GM21786 (cell line): ENCODE measurements at regions not wholly inside any gene's neighbourhood (a gene's known extent, or its start where the extent isn't known, plus 50 kb on each side); places are given as distances from the start of the nearest gene placed in this dataset.
A peak's percentile ranks its signal among the peaks of the same experiment; 100 is the strongest.

Experiments
- ATAC-seq: cut with Tn5 transposase; IDR thresholded peaks from one replicate; pipeline ENCODE4 v1.9.1; 2021; ENCODE audit not compliant: unreplicated experiment

DNA sequence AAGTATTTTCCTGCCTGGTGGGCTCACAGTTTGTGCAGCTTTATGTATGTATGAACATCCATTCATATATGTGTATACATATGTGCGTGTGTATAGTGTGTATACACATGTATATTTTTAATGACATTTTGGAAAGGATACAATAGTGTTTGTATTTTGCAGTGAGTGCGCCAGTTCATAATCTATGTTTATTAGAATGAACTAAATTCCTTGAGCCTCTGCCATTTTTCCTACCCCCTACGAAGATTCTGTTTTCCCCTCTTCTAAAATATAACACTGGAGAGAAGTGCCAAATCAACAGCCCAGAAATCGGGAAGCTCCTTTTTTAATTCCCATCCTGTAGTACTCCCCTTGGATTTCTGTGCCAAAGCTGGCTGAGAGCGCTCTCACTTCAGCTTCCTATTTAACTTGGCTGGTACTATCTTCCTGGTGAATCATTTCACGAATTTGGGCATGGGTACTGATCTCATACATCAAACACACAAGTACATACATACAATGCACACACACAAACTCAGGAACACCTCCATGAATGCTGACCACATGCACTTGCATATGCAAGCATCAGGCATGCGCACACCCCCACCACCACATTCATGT is 578.4 kb upstream of the WWC1 start:
- ATAC-seq, result no peak

DNA sequence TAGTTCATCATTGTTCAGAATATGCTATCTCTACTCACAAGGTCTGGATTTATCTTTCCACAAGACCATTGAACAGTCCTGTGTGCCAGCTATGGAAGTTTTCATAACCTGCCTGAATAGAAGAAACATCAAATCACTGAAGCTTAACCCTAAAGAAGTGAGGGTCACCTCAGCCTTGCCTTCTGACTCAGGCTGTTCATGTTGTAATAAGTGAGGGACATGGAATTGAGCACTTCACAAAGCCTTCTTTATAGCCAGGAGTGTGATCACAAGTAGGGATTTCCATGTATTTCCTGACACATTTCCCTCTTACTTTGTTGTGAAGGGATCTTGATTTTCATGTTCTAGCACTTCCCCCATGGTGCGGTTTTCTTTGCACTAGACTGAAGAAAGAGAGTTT is 577.5 kb upstream of the WWC1 start:
- no peak for ATAC-seq

DNA sequence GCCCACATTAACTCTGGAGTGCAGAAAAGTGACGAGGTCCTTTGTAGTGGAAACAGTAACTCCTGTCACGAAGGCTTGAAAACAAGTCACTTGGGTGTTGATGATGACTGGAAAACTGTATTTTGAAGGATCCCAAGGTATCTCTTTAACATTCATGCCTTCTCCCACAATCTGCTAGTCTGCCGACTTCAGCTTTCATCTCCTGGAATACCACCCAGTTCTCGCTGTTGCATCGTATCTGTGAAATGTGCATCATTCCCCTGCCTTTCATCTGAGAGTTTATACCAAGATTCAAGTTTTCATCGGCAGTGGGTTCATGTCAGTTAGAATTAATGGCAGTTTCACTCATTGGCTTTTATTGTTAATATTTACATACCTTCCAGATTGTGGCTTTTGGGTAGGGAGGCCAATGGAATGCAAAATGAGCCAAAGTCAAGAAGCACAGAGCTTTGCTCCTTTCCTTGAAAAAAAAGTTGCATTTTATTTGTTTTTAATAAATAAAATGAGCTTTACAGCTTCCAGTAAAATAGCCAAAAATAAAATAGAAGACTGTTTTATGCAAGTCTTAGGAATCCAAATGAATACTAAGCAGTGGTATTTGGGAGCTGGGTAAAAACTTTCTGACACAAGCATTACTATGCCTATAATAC is 575.2 kb upstream of the WWC1 start:
- no peak for ATAC-seq

DNA sequence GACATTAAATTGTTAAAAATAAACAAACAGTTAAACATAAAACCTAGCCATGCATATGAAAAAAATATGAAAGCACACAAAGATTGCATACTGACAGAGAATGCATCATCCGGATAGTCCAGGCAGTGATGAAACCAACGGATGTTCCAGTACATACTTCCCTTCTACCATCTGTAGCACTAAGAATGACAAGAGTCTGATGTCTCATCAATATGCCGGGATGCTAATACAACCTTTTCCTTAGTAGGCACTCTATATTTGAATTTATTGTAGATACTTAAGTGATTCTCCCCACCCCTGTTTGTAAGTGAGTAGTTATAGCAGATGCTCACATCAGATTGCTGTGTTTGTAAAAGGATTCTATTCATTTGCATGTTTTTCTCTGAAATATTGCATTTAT is 571.2 kb upstream of the WWC1 start:
- ATAC-seq, result no peak

DNA sequence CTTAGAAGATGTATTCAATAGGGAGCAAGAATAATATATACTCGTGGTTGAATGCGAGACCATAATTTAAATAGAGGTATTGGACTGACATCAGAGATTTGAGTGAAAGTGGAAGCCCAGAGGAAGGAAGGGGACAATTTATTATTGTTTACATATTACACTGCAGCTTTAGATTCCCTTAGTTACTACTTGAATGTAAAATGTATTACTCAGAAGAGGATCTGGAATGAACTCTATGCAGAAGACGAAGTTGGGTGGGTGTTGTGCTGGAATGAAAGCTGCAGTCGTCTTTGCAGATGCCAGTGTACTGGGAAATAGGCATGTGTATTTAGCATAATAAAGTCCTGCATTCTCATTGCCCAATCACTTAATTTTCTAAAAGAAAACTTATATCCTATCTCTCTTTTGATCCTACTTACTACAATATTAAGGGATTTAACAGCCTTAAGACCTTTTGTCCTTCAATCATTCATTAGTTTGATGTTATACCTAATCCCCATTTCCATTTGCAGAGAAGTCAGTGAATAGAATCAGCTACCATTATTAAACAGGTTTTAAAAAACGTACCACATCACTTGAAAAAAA is 570.7 kb upstream of the WWC1 start:
- ATAC-seq, result no peak

DNA sequence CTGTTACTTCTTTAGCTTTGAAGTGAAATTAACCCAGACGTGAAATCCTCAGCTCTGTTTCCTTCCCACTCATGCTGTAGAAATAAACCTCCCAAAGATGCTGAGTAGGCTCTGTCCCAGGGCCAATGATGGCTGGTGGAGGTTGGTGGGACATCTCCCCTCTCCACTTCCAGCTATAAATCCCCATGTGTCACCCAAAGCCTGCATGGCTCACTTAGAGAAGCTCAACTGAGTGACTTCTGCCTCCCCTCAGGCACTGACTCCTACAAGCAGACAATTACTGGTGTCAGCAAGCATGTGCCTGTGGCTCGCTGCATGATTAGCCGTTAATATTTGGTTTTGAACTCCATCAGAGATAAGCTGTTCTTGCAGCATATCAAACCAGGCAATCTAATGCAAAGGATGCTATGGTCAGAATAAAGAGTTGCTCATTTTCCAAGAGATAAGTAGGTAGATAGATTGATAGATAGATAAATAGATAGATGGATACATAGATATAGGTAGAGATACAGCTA is 569.5 kb upstream of the WWC1 start:
- ATAC-seq, result no peak

DNA sequence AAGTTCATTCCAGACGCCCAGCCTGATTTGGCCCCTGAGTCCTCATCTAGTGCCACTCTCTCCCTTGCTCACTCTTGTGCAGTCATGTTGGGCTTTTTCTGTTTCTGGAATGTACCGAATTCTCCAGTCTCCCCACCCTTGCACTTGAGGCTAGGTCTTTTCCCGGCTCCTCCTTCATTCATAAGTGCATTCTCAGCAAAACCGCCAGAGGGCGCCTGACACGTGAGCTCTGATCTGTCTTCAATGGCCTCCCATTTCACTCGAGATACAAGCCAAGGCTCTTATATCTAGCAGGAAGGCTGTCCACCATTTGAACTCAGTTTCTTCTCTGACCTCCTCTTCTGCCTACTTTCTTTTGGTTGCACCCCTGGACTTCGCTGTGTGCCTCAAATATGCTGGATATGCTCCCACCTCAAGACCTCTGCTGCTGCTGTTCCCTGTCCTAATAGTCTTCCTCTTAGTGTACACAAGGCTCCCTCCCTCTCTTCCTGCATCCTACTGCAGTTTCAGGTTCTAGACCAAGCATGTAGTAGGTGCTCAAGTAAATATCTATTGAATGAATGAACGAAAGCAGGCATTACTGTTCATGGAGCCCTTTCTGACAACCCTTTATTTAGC is 568.1 kb upstream of the WWC1 start:
- ATAC-seq, result peak; percentile 96

DNA sequence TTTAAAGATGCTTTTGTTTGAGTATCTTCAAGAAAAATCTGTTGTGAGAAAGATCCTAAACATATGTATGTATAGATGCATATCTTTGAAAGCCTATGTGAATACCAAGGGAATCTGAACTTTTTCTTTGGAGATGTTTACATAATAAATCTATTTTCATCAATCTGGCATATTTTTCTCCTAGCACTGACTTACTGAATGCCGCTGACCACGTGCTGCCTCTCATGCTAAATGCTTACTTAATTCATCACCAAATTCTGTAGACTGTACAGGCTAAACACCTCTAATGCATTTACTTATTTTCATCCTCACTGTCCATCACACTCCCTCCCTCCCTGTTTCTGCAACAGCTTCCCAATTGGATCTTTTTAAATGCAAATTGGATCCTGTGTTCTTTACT is 566.2 kb upstream of the WWC1 start:
- ATAC-seq, result no peak

DNA sequence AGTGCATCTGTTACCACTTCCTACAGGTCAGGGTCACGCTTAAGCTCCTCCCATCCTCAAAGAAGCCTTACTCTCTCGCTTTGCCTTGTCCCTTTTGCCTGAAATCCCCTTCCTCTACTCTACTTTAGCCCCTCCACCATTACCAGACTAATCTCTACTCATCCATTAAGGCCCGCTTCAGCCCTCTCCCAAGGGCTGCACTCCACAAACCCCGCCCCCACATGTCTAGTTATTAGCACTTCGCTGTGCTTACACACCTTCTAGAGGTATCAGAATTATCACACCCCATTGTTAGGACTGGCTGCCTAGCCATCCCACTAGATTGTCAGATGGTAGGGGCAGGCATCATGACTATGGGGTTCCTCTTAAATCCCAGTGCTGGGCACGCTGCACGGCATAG is 565.7 kb upstream of the WWC1 start:
- ATAC-seq, result no peak

DNA sequence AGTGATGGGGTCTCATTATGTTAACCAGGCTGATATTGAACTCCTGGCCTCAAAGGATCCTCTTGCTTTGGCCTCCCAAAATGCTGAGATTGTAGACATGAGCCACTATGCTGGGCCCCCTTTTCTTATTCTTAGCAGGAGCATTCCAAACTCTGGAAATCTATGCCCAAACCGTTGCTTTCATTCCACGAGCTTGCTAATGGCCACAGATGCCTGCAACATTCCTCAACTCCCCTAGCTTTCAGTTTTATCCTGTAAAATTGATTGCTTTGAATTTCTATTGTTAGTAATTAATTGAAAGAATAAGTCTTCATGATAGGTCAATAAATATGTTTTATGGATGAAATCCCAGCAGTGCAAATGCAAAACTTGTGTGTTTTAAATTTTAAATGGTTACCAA is 564.8 kb upstream of the WWC1 start:
- no peak for ATAC-seq

DNA sequence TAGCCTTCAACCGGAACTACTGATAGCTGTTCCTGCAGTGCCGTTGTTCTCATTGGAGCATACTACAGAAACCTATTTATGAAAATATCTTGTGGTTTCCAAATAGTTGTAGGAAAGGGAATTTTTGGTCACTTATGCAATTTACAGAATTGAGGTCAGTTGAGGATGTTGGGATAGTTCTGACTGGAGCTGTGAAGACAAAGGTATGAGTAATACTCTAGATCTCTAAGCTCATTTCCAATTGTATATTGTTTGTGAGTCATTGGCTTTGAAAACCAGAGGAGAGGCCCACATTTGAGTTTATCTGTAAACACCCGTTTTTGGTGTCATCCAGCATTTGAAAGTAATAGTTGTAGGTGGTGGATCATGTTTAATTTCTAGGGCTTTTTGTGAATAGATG is 561.3 kb upstream of the WWC1 start:
- no peak for ATAC-seq

DNA sequence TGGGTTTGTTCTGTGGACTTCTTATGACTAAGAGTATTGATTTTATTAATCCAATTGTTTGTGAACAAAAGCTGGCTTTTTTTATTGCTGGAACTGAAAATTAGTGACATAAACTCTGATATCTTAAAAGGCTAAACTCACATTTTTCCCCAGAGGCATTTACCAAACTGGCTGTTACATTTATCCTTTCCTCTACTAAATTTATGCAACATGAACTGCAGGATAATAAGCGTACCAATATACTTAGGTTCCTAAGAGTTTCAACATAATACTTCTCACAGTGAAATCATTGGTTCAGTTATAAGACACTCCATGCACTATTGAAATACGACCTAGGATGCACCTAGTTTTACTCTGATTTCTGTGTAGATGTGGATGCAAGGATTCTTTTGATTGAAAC is 560.8 kb upstream of the WWC1 start:
- no peak for ATAC-seq

DNA sequence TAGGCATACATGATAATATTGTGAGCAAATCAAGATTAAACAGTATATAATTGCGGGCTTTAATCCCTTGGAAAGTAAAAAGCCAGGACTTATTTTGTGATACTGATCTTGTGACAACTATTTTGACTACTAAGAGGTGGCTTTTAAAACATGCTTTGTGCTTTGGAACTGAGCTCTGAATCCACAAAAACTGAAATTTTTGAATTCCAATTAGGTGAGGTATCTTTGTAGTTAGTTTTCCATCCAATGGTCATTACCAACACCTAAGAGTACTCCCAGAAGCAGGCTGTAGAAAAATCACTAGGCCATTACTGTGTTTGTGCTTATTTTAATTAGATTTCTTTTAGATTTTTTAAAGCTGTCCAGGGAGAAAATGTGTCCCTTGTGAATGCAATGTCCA is 559.5 kb upstream of the WWC1 start:
- no peak for ATAC-seq

DNA sequence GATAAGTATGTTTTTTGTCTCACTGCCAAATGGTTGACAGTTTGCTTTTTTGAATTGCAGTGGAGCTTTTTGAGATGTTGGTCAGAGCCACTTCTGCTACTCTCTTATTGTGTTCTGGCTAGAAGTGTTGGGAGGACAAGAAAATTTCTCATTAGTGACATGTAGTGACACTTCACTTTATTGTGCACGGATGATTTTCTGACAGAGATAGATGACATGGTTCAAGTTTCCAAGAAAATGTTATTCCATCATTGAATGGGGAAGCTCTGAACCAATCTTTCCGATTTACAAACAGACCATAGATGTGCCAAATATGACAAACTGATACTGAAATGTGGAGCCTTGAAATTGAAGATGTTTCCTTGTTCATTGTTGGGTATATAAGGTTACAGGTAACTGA is 558.9 kb upstream of the WWC1 start:
- ATAC-seq, result no peak

DNA sequence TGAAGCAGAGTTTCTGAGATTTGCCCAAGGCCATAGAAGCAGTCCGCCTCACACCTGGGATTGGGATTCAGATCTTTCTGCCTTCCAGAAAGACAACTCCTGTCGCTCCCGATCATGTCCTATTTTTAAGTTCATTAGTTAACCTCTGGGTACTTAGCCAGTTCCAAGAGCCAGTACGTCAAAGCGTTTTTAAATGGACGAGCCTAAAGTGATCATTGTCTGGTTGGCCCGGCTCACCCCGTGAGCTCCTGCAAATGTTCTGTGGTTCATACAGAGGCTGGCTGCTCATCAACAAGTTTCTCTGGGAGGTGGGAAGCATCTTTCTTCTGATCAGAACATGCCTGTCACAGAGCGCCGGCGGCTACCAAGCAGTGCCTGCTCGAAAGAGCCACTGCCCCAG is 554.5 kb upstream of the WWC1 start:
- no peak for ATAC-seq

DNA sequence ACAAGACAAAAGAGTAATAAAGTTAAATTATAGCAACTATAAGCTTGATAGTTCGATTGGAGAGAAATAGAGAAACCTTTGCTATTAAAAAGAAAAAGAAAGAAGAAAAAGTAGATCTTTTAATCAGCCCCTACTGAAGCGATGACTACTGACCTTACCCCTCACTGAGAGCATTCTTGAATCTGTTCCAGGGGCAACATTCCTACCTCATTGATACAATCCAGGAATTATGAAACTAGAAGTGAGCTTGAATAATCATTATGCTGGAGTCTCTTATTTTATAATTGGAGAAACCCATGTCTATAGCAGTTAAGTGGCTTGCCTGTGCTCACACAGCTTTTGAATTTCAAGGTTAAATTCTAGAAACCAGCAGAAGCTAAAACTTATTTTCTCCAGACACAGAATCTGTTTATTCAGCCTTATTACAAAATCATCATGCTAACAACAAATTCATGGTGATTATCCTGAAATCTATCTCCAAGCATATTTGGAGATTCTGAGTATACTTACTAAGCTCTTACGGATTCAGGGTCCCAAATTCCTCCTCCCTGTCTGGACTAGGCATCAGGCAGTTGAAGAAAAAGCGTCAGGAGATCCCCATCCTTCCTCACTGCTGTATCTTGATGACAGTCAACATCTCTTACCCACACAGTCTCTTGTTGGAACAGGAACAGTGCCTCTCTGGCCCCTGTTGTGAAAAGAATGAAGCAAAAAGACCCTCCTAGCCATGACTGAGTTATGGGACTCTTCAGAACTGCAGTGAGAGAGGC is 547.6 kb upstream of the WWC1 start:
- ATAC-seq, result no peak

DNA sequence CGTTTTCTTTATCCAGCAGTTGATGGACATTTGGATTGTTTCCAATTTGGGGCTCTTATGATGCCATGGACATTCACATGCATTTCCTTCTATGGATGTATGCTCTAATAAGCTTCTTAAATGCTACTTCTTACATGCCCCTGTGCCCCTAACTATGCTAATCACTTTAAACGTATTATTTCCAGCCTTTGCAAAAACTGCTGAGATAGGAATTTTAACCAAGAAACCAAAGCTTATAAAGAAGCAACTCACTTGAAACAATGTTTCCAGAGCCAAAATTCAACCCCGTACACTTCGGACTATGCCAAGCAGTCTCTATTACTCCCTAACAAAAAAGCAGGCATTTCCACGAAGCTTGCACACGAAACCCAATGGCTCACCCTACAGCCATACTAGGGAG is 545.6 kb upstream of the WWC1 start:
- ATAC-seq, result no peak

DNA sequence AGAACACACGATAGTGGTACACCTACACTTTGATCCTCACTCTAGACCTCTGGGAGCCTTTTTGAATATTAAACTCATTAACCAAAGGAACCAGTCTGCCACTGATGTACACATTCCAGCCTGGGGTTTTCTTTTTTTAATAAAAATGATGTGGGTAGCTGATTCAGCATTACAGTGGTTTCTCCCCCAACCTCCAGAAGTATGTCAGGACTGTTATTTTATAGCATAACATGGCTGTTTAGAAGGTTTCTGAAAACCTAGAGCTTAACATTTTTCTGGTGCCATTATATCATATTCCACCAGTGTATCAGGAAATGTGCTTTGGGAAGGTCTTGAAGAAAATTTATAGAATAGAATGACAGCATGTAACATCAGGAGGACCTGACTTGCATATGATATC is 540.9 kb upstream of the WWC1 start:
- ATAC-seq, result no peak

DNA sequence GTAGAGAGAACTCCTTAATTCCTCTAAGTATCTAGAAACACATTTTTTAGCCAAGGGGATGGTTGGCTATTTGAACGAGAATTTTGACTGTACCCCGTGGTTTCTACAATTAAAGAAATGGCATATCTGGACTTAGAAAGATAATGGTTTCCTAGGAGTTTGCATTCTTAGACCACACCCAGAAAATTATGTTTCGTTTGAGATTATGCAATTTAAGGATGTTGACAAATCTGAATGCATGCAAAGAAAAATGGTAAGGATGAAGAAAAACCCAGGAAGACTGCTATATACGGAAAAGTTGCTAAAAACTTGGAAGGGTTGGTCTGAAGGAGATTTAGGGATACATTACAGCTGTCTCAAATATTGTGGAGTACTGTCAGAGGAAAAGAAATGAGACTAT is 538.5 kb upstream of the WWC1 start:
- no peak for ATAC-seq

DNA sequence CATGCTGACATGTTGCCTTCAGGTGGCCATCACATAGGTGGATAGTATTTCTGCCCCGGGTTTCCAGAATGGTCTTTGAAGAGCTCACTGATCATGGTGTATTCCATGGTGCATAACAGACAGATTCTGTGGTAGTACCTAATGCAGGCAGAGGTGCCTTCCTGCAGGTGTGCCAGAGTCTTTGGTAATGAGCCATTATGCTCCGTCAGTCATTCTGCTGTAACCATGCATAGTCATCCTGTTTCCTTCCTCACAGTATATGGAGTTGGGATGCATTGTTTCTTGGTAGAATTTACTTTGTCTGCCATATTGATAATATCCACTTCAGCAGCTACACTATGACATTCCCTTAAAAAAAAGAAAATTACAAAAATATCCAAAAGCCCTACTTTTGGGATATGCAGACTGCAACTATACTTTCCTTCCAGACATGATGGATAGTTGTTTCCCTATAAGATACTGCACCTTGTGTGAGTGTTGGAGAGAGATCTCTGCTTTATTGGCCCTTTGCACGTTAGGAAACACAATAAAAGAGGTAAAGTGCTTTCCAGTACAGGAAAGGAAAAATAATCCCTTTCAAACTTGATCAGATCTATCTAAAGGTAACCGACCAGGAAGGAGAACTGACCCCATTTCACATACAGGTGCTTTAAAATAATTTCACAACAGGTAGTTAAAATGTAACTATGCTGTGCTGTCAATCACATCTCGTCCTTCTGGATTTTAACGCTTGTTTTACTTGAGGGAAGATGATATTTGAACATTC is 537.5 kb upstream of the WWC1 start:
- no peak for ATAC-seq

DNA sequence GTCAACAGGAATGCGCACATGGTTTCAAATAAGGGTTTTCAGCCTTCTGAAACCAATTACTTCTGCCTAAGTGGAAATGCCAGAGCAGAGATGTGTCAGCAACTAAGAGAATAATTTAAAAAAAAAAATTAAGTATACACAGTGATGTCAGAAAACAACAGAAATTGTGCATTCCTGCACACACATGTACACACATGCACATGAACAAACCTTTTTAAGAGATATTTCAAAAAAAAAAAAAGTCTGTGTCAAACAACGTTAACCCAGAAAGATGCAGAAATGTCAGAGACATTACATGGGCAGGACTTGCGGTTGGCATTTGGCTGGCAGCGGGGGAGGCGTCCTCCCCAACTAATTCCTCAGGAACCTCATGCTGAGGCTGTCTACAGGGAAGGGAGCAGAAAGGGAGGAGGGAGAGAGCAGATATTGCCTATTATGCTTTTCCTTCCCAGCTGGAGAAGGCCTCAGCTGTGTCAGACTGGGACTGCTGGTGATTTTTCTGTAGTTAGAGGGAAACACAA is 536.9 kb upstream of the WWC1 start:
- no peak for ATAC-seq
